GM23338 (cell line): ENCODE measurements at regions not wholly inside any gene's neighbourhood (a gene's known extent, or its start where the extent isn't known, plus 50 kb on each side); places are given as distances from the start of the nearest gene placed in this dataset.

Experiments used
- ATAC-seq: fragments of 200-7000 bp; cut with Tn5 transposase; 3 replicates; pipeline ENCODE4 v1.9.1; 2020
- DNase-seq: peaks from one replicate; pipeline ENCODE4 v3.0.0-alpha.2; 2015; ENCODE audit warnings: low spot score
- H2AFZ ChIP-seq: fragments of 200-600 bp; sonication (generic); 2 replicates; pipeline ENCODE4 v1.8.0; 2016; ENCODE audit warnings: antibody characterized with exemption, mild to moderate bottlenecking, moderate library complexity
- H3F3A ChIP-seq: fragments of 200-600 bp; sonication (generic); replicated peaks from 2 replicates; pipeline ENCODE4 v1.8.0; 2017; ENCODE audit warnings: antibody characterized with exemption, mixed run types, low read depth
- H3K27ac ChIP-seq: fragments of 200-600 bp; sonication (generic); 2 replicates; pipeline ENCODE4 v1.6.1; 2016; ENCODE audit warnings: low read depth
- H3K27me3 ChIP-seq: fragments of 200-600 bp; sonication (generic); 2 replicates; pipeline ENCODE4 v1.8.0; 2016; ENCODE audit warnings: mild to moderate bottlenecking, mixed run types, moderate library complexity; ENCODE audit not compliant: insufficient read depth
- H3K36me3 ChIP-seq: fragments of 200-600 bp; sonication (generic); 2 replicates; pipeline ENCODE4 v1.8.0; 2016; ENCODE audit warnings: mild to moderate bottlenecking; ENCODE audit not compliant: insufficient read depth
- H3K4me1 ChIP-seq: fragments of 200-600 bp; sonication (generic); 2 replicates; pipeline ENCODE4 v1.8.0; 2016; ENCODE audit warnings: mild to moderate bottlenecking, moderate library complexity; ENCODE audit not compliant: insufficient read depth
- H3K4me2 ChIP-seq: fragments of 200-600 bp; sonication (generic); 2 replicates; pipeline ENCODE4 v1.7.1; 2017; ENCODE audit warnings: mixed run types
- H3K4me3 ChIP-seq: fragments of 200-600 bp; sonication (generic); 2 replicates; pipeline ENCODE4 v1.6.1; 2016; ENCODE audit warnings: mixed run types
- H3K79me2 ChIP-seq: fragments of 200-600 bp; sonication (generic); replicated peaks from 2 replicates; pipeline ENCODE4 v1.8.0; 2017; ENCODE audit warnings: mild to moderate bottlenecking; ENCODE audit not compliant: insufficient read depth
- H3K9me2 ChIP-seq: fragments of 200-600 bp; sonication (generic); 2 replicates; pipeline ENCODE4 v1.8.0; 2017; ENCODE audit not compliant: insufficient read depth
- H4K20me1 ChIP-seq: fragments of 200-600 bp; sonication (generic); replicated peaks from 2 replicates; pipeline ENCODE4 v1.8.0; 2017; ENCODE audit warnings: mild to moderate bottlenecking; ENCODE audit not compliant: insufficient read depth
- H3K27ac Mint-ChIP-seq: 2 replicates; pipeline ENCODE4 v1.8.0; 2020; ENCODE audit warnings: inconsistent platforms, mild to moderate bottlenecking, moderate library complexity, mixed read lengths
- H3K27me3 Mint-ChIP-seq: 3 replicates; pipeline ENCODE4 v1.8.0; 2022; ENCODE audit warnings: low read depth, mild to moderate bottlenecking, moderate library complexity, mixed read lengths, inconsistent platforms; ENCODE audit not compliant: insufficient read depth, poor library complexity
- H3K36me3 Mint-ChIP-seq: 3 replicates; pipeline ENCODE4 v1.8.0; 2021; ENCODE audit warnings: low read depth, mild to moderate bottlenecking, inconsistent platforms, moderate library complexity, mixed read lengths
- H3K4me1 Mint-ChIP-seq: 3 replicates; pipeline ENCODE4 v1.8.0; 2020; ENCODE audit warnings: mild to moderate bottlenecking, inconsistent platforms, mixed read lengths
- H3K4me3 Mint-ChIP-seq: 3 replicates; pipeline ENCODE4 v1.8.0; 2021; ENCODE audit warnings: moderate library complexity, mild to moderate bottlenecking, inconsistent platforms, mixed read lengths
- H3K9me3 Mint-ChIP-seq: 3 replicates; pipeline ENCODE4 v1.8.0; 2020; ENCODE audit warnings: moderate library complexity, mild to moderate bottlenecking, inconsistent platforms, mixed read lengths
- CREB1 ChIP-seq: fragments of 250-450 bp; sonication (Bioruptor Pico); IDR thresholded peaks from 2 replicates; pipeline ENCODE4 v1.5.0; 2020; ENCODE audit warnings: low read depth, mild to moderate bottlenecking, moderate library complexity
- ETS1 ChIP-seq: IDR thresholded peaks from 2 replicates; pipeline ENCODE4 v1.6.1; 2016; ENCODE audit warnings: antibody characterized with exemption
- EZH2 ChIP-seq: fragments of 200-600 bp; sonication (generic); IDR thresholded peaks from one replicate; pipeline ENCODE4 v1.8.0; 2017; ENCODE audit warnings: antibody characterized with exemption, mild to moderate bottlenecking, low read depth; ENCODE audit not compliant: unreplicated experiment
- NANOG ChIP-seq: IDR thresholded peaks from 2 replicates; pipeline ENCODE4 v1.6.1; 2016; ENCODE audit warnings: antibody characterized with exemption, borderline replicate concordance
- POLR2AphosphoS5 ChIP-seq: IDR thresholded peaks from 2 replicates; pipeline ENCODE4 v1.6.1; 2016; ENCODE audit warnings: antibody characterized with exemption, low read depth
- REST ChIP-seq: IDR thresholded peaks from one replicate; pipeline ENCODE4 v1.6.1; 2018; ENCODE audit warnings: antibody characterized with exemption; ENCODE audit not compliant: unreplicated experiment
- STAT1 ChIP-seq: IDR thresholded peaks from one replicate; pipeline ENCODE4 v1.6.1; 2016; ENCODE audit warnings: antibody characterized with exemption; ENCODE audit not compliant: unreplicated experiment
- ZNF114 ChIP-seq: fragments of 250-450 bp; sonication (Bioruptor Pico); IDR thresholded peaks from 2 replicates; pipeline ENCODE4 v1.5.0; 2020; ENCODE audit warnings: mild to moderate bottlenecking, moderate library complexity
- ZNF331 ChIP-seq: fragments of 250-450 bp; sonication (Bioruptor Pico); IDR thresholded peaks from 2 replicates; pipeline ENCODE4 v1.5.0; 2020; ENCODE audit warnings: low read depth, mild to moderate bottlenecking, moderate library complexity
- TF ChIP-seq, protein P1 (sequence below): fragments of 250-450 bp; sonication (Bioruptor Pico); IDR thresholded peaks from 2 replicates; pipeline ENCODE4 v1.5.0; 2020; ENCODE audit warnings: mild to moderate bottlenecking, moderate library complexity
- TF ChIP-seq, protein P2 (sequence below), 2 experiments: fragments of 200-600 bp in 1 of 2; sonication (generic) in 1 of 2; conservative IDR thresholded peaks; 2 replicates each; pipeline versions ENCODE4 v1.5.1 to v1.6.1; 2016 to 2017; ENCODE audit warnings: antibody characterized with exemption in 2 of 2, low read depth in 2 of 2, mild to moderate bottlenecking in 2 of 2, moderate library complexity in 1 of 2

DNA sequence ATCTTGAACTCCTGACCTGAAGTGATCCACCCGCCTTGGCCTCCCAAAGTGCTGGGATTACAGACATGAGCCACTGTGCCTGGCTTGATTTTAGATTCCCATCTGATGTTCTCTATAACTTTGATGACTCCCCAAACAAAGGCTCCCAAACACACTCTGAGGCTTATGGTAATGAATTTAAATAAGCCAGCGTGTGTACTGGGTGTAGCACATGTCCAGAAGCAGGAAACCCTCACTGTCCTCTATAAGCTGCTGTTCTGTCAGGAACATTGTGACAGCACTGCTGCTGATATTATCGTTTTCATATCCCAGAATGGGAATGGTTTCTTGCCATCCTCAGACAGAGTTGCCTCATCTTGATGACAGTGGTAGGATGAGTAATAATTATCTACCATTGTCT lies 54.1 kb upstream of the SALL4 start:
- no peak overlapping the region for H3K4me3 Mint-ChIP-seq
- H4K20me1 ChIP-seq: no peaks in the 10 kb centered on the region
- H3K4me1 ChIP-seq: no peaks in the 10 kb centered on the region
- H3K36me3 ChIP-seq: no peaks in the 10 kb centered on the region
- no peaks in the 10 kb centered on the region for H3K27me3 ChIP-seq
- TF ChIP-seq ZNF331 (no peak), EZH2 (no peak), ZNF114 (CRISPR knock-in tag) (no peak), ETS1 (no peak), CREB1 (CRISPR knock-in tag) (no peak), STAT1 (no peak), REST (no peak), POLR2AphosphoS5 (no peak), NANOG (no peak)
- TF ChIP-seq, protein P1, sequence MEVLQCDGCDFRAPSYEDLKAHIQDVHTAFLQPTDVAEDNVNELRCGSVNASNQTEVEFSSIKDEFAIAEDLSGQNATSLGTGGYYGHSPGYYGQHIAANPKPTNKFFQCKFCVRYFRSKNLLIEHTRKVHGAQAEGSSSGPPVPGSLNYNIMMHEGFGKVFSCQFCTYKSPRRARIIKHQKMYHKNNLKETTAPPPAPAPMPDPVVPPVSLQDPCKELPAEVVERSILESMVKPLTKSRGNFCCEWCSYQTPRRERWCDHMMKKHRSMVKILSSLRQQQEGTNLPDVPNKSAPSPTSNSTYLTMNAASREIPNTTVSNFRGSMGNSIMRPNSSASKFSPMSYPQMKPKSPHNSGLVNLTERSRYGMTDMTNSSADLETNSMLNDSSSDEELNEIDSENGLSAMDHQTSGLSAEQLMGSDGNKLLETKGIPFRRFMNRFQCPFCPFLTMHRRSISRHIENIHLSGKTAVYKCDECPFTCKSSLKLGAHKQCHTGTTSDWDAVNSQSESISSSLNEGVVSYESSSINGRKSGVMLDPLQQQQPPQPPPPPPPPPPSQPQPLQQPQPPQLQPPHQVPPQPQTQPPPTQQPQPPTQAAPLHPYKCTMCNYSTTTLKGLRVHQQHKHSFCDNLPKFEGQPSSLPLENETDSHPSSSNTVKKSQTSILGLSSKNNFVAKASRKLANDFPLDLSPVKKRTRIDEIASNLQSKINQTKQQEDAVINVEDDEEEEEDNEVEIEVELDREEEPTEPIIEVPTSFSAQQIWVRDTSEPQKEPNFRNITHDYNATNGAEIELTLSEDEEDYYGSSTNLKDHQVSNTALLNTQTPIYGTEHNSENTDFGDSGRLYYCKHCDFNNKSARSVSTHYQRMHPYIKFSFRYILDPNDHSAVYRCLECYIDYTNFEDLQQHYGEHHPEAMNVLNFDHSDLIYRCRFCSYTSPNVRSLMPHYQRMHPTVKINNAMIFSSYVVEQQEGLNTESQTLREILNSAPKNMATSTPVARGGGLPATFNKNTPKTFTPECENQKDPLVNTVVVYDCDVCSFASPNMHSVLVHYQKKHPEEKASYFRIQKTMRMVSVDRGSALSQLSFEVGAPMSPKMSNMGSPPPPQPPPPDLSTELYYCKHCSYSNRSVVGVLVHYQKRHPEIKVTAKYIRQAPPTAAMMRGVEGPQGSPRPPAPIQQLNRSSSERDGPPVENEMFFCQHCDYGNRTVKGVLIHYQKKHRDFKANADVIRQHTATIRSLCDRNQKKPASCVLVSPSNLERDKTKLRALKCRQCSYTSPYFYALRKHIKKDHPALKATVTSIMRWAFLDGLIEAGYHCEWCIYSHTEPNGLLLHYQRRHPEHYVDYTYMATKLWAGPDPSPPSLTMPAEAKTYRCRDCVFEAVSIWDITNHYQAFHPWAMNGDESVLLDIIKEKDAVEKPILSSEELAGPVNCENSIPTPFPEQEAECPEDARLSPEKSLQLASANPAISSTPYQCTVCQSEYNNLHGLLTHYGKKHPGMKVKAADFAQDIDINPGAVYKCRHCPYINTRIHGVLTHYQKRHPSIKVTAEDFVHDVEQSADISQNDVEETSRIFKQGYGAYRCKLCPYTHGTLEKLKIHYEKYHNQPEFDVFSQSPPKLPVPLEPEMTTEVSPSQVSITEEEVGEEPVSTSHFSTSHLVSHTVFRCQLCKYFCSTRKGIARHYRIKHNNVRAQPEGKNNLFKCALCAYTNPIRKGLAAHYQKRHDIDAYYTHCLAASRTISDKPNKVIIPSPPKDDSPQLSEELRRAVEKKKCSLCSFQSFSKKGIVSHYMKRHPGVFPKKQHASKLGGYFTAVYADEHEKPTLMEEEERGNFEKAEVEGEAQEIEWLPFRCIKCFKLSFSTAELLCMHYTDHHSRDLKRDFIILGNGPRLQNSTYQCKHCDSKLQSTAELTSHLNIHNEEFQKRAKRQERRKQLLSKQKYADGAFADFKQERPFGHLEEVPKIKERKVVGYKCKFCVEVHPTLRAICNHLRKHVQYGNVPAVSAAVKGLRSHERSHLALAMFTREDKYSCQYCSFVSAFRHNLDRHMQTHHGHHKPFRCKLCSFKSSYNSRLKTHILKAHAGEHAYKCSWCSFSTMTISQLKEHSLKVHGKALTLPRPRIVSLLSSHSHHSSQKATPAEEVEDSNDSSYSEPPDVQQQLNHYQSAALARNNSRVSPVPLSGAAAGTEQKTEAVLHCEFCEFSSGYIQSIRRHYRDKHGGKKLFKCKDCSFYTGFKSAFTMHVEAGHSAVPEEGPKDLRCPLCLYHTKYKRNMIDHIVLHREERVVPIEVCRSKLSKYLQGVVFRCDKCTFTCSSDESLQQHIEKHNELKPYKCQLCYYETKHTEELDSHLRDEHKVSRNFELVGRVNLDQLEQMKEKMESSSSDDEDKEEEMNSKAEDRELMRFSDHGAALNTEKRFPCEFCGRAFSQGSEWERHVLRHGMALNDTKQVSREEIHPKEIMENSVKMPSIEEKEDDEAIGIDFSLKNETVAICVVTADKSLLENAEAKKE: no peak
- TF ChIP-seq, protein P2, sequence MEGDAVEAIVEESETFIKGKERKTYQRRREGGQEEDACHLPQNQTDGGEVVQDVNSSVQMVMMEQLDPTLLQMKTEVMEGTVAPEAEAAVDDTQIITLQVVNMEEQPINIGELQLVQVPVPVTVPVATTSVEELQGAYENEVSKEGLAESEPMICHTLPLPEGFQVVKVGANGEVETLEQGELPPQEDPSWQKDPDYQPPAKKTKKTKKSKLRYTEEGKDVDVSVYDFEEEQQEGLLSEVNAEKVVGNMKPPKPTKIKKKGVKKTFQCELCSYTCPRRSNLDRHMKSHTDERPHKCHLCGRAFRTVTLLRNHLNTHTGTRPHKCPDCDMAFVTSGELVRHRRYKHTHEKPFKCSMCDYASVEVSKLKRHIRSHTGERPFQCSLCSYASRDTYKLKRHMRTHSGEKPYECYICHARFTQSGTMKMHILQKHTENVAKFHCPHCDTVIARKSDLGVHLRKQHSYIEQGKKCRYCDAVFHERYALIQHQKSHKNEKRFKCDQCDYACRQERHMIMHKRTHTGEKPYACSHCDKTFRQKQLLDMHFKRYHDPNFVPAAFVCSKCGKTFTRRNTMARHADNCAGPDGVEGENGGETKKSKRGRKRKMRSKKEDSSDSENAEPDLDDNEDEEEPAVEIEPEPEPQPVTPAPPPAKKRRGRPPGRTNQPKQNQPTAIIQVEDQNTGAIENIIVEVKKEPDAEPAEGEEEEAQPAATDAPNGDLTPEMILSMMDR (conservative IDR thresholded peaks at IDR 0.05; ENCODE audit: low read depth in 2 of 2): no peak
- no peaks in the 10 kb centered on the region for H3K9me3 Mint-ChIP-seq
- peaks cover 9% of the 10 kb centered on the region for H3K27me3 Mint-ChIP-seq
- H3K27ac Mint-ChIP-seq: no peak overlapping the region
- H3K9me2 ChIP-seq: no peaks in the 10 kb centered on the region
- H3K27ac ChIP-seq: no peak overlapping the region
- no peak for ATAC-seq
- H3K4me2 ChIP-seq: no peak overlapping the region
- H3K4me1 Mint-ChIP-seq: 0 out of 3 replicates have a peak, but pooled peaks cover 2% of the 10 kb centered on the region
- no peak overlapping the region for H3K4me3 ChIP-seq
- no peaks in the 10 kb centered on the region for H3K36me3 Mint-ChIP-seq
- no peaks in the 10 kb centered on the region for H3F3A ChIP-seq
- H2AFZ ChIP-seq: 0 out of 2 replicates have a peak overlapping the region, but pooled peaks have one; percentile 32
- DNase-seq: no peak
- H3K79me2 ChIP-seq: no peaks in the 10 kb centered on the region
